PC-3 (cell line): ENCODE measurements at regions not wholly inside any gene's neighbourhood (a gene's known extent, or its start where the extent isn't known, plus 50 kb on each side); places are given as distances from the start of the nearest gene placed in this dataset.

Experiments used
- EZH2phosphoT487 ChIP-seq: fragments of 300-600 bp; sonication (generic); IDR thresholded peaks from 2 replicates; pipeline ENCODE4 v1.6.1; 2018; ENCODE audit warnings: mild to moderate bottlenecking, antibody characterized with exemption, low read length, borderline replicate concordance
- TF ChIP-seq, protein P1 (sequence below): fragments of 300-600 bp; sonication (generic); conservative IDR thresholded peaks from 2 replicates; pipeline ENCODE4 v1.5.1; 2017; ENCODE audit warnings: antibody characterized with exemption, low read depth, mild to moderate bottlenecking, low read length

DNA sequence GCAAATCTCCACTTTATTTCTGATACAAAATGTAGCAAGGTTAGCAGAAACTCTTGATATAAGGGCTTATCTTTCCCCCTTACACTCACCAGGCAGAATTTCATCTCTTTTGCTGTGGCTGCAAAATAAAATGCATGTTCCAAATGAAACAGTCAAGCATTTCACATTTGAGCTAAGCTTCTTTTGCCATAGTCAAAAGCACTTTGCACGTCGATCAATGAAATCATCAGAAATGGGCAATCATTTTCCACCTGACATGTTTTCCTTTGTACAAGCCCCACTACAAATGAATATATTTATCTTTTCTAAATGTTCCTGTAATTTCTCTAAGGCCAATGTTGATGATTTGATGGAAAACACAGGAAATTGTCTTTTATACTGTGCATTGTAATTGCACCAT, 178.4 kb downstream of the ANKRD50 start:
- TF ChIP-seq, protein P1, sequence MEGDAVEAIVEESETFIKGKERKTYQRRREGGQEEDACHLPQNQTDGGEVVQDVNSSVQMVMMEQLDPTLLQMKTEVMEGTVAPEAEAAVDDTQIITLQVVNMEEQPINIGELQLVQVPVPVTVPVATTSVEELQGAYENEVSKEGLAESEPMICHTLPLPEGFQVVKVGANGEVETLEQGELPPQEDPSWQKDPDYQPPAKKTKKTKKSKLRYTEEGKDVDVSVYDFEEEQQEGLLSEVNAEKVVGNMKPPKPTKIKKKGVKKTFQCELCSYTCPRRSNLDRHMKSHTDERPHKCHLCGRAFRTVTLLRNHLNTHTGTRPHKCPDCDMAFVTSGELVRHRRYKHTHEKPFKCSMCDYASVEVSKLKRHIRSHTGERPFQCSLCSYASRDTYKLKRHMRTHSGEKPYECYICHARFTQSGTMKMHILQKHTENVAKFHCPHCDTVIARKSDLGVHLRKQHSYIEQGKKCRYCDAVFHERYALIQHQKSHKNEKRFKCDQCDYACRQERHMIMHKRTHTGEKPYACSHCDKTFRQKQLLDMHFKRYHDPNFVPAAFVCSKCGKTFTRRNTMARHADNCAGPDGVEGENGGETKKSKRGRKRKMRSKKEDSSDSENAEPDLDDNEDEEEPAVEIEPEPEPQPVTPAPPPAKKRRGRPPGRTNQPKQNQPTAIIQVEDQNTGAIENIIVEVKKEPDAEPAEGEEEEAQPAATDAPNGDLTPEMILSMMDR: no peak
- TF ChIP-seq EZH2phosphoT487: no peak
